ENCODE measurements at regions not wholly inside any gene's neighbourhood (a gene's known extent, or its start where the extent isn't known, plus 50 kb on each side); places are given as distances from the start of the nearest gene placed in this dataset.

- no peak for DNase-seq
Measured at GRCh38 chr2:236875906-236876505, 209.7 kb upstream of the COPS8 start.

GRCh38 chr2:236876642-236877041 lies 209.0 kb upstream of the COPS8 start:
- no peak for DNase-seq

GRCh38 chr2:236877972-236878371 lies 207.7 kb upstream of the COPS8 start:
- no peak for DNase-seq

- no peak for DNase-seq
Measured at GRCh38 chr2:236879416-236879963, 206.2 kb upstream of the COPS8 start.

- DNase-seq, result no peak
Measured at GRCh38 chr2:236882074-236882473, 203.6 kb upstream of the COPS8 start.

GRCh38 chr2:236882930-236883329 lies 202.8 kb upstream of the COPS8 start:
- DNase-seq, result no peak

- peak in 3 of 4 experiments; percentile 23 to 62 (median 56) for DNase-seq
Measured at GRCh38 chr2:236883819-236884218, 201.9 kb upstream of the COPS8 start.

- no peak for DNase-seq
Measured at GRCh38 chr2:236884569-236885175, 201.0 kb upstream of the COPS8 start.

- DNase-seq, result no peak
Measured at GRCh38 chr2:236886456-236886855, 199.2 kb upstream of the COPS8 start.

GRCh38 chr2:236887531-236887930 lies 198.2 kb upstream of the COPS8 start:
- DNase-seq, result no peak

GRCh38 chr2:236887953-236888793 lies 197.5 kb upstream of the COPS8 start:
- no peak for DNase-seq

GRCh38 chr2:236888794-236889780 lies 196.6 kb upstream of the COPS8 start:
- DNase-seq, result no peak

- no peak for DNase-seq
Measured at GRCh38 chr2:236889791-236890704, 195.6 kb upstream of the COPS8 start.

GRCh38 chr2:236892721-236893120 lies 193.0 kb upstream of the COPS8 start:
- DNase-seq, result no peak

- DNase-seq, result no peak
Measured at GRCh38 chr2:236894791-236895190, 190.9 kb upstream of the COPS8 start.

GRCh38 chr2:236895497-236895896 lies 190.2 kb upstream of the COPS8 start:
- no peak for DNase-seq

GRCh38 chr2:236896688-236897087 lies 189.0 kb upstream of the COPS8 start:
- DNase-seq, result no peak

- no peak for DNase-seq
Measured at GRCh38 chr2:236899146-236899545, 186.5 kb upstream of the COPS8 start.

- no peak for DNase-seq
Measured at GRCh38 chr2:236899950-236900640, 185.6 kb upstream of the COPS8 start.

- no peak for DNase-seq
Measured at GRCh38 chr2:236901956-236902355, 183.7 kb upstream of the COPS8 start.
